Islet of Langerhans (tissue), 1 donor: ENCODE measurements at regions not wholly inside any gene's neighbourhood (a gene's known extent, or its start where the extent isn't known, plus 50 kb on each side); places are given as distances from the start of the nearest gene placed in this dataset.
A peak's percentile ranks its signal among the peaks of the same experiment; 100 is the strongest.

Experiments used
- FAIRE-seq: peaks from one replicate; lab custom pipeline; 2011; peaks lifted over from hg19 to GRCh38; lab: Jason Lieb, UNC

DNA sequence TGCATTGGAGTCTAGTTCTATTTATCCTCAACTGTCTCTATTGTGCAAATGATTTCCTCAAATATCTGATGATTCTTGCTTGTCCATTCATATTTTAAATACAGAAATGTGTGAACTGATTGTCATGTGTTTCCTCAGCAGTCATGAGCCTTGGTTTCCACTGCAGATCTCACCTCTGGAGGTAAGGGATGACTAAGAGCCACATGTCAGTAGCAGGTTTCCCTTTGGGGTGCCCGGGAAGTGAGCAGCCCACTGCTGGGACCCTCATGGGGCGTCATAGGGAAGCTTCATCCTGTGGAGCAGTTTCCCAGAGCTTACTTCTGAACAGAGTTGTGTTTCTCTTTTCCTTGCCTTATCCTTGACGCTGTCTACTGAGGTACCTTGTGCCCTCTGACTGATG, 149.2 kb upstream of the TOPAZ1 start:
- FAIRE-seq, result no peak

DNA sequence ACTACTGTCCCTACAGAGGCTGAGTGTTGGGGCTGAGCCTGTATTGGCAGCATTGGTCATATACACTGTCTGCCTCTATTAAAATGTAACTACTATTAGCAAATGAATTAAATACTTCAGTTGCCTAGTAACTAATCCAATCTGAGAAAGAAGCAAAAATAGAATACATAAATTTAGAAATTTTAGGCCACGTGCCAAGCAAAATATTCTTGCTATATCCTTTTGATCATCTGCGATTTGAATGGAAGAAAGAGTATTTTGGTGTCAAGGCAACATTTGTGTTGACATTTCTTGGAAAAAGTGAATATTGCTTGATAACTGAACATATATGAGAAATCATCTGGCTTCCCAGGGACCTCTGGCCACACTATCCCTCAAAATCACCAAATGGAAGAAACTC, 148.2 kb upstream of the TOPAZ1 start:
- no peak for FAIRE-seq

DNA sequence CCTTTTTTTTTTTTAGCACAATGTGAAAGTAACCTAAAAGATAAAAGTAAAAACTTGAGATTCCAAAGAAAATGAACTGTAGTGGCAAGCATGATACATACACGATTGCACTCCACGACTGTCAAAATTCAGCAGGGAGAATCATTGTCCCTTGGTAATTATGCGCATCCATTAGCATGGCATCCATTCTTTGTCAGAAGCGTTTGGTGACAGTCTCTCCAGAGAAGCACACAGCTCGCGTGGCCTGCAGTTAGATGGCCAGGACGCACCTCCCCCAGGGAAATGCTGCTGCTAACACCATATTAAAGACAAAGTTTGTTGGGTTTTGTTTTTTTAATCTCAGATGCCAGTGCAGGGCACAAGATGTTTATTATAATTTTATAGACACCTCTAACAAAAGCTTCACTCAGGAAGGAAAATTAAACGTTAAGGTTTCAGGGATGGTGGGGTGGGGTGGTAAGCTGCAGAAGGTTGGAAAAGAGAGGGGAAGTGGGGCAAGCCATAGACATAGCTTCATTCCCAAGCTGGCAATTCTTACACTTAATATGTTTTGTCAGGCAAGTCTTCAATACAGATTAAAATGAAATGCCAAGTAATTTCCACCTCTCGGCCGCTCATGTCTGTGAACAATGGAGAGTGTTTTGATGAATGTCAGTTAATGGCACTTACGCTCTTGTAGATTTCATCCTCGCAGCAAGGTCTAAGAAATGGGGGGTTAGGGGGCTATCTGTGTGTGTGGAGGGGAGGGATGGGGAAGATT, 142.8 kb upstream of the TOPAZ1 start:
- no peak for FAIRE-seq

DNA sequence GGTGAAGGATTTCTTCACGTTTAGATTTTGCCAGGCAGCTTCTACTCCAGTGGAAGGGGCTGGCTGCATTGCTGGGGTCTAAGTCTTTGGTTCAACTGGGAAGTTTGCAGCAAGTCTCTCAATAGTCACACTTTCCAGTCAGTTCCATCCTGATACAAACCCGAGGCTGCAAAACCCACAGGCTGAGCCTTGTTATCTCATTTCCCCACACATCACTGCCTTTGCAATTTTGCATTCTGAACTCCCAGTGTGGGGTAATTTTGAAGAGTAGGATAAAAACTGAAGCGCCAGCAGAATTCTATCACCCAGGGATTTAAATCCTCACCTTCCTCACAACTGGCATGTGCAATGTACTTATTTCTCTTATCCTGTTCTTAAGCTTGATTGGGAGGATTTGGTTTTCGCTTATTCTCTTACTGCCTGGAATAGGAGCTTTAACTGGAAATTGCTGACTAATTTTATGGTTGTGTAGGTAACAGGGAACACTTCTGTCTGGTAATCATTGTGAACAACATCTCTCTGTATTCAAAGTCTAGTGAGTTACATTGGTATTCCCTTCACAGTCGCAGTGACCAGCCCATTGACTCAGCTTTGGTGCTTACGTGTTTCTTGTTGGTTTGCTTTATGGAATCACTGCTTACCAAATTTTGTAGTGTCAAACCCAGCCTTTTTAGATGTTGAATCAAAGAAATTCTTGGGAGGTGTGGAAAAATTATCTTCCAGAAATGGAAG, 142.0 kb upstream of the TOPAZ1 start:
- no peak for FAIRE-seq

DNA sequence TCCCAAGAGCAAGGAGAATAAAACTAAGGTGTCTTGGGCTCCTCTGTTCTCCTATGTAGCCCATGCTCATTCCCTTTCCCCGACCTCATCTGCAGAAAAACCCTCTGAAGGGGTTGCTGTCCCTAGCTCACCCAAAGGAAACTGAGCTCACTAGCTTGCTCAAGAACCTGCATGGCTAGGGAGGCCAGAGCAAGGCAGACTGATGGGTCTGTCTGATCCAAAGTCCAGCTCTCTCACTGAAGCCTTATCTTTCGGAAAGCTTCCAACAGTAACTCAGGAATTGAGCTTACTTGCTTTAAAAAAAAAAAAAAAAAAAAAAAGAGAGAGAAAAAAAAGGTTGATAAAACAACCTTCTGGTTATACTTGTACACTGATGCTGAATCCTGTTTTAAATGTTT, 141.4 kb upstream of the TOPAZ1 start:
- FAIRE-seq, result no peak

DNA sequence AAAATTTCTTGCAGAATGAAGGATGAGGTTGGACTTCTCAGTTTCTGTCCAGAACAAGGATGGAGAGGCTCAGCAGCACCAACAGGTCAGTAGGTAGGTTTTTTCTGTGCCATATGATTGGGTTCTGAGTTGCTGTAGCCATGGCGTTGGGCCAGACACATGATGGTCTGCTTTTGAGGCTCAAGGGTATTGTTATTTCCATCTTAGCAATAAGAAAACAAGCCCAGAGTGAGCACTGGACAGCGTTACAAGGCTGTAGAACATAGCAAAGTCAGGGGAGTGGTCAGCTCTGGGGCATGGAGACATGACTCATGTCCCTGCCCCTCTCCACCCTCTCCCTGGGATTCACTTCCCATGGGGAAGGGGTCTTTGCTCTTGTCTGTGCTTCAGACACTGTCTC, 137.6 kb upstream of the TOPAZ1 start:
- no peak for FAIRE-seq

DNA sequence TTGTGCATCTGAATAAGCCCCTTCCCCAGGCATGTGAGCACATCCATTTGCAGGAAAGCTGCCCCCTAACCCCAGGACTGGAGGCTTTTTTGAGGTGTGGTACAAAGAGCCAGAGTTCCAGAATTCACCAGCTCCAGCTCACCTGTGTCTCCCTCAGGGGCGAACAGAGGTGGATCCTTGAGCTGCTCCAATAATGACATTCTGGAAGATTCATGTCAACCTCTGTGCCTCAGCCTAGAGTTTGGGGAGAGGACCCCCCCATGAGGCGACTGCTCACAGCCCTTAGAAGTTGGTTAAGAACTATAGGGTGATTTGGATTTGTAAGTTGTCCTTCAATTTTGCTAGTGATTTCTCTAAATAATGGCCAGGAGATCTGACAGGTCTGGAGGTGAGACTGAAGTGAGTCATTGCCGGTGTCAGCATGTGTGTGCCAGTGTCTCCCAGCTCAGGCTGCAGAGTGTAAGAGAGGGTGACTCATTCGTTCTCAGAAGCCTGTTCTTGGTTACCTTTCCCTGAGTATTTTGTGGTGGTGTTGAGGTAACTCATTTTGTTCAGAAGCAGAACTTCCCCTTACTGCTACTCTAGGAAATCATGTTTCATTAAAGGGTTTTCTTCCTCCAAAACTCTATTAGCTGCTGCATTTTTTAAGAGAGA, 136.9 kb upstream of the TOPAZ1 start:
- FAIRE-seq, result peak; percentile 13

DNA sequence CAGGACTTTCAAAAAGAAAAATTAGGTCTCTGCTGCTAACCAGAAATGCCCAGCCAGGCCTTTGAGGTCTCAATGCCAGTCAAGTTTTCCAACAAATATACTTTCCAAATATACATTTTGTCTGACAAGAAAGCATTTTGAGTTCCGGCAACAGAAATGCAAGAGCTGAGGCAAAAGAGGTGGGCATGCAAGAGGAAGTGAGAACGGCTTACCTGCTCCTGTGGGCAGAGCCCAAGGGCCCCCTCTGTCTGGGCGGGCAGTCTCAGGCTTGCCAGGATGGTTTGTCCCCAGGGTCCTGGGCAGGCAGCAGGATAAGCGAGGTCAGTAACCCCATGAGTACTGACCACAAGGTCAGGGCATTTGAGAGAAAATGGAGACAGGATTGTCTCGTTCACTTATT, 136.1 kb upstream of the TOPAZ1 start:
- no peak for FAIRE-seq

DNA sequence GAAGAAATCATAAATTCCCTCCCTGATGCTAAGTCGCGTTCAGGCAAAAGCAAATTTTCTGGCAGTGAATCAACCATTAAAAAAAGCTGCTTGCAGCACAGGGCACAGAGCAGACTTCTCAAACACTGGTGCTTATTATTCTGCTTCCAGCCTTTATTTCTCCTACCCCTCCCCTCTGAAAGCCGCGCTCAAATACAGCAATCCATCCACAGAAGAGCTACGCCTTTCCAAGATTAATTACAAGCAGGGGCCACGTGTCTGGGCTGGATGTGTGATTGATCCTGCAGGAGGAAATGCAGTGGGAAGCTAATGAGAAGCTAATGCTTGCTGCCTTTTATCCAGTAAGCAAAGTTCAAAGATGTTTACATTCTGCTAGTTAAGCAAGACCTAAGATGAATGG, 134.9 kb upstream of the TOPAZ1 start:
- no peak for FAIRE-seq

DNA sequence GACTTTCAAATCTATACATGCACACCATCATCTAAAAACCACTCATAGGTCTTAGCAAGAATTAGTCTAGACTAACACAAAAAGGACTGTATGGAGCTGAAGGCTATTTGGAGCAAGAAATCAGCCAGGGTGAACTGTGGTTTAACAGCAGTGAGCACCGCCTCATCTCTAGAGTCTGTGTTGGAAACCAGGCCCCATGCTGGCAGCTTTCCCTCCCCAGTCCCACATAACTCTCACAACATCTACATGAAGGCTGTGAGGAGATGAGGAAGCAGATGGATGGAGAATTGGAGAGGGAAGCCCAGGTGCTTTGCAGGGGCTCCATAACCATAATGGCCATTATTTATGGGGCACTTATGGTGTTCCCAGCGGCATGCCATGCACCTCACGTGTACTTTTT, 133.2 kb upstream of the TOPAZ1 start:
- FAIRE-seq, result no peak

DNA sequence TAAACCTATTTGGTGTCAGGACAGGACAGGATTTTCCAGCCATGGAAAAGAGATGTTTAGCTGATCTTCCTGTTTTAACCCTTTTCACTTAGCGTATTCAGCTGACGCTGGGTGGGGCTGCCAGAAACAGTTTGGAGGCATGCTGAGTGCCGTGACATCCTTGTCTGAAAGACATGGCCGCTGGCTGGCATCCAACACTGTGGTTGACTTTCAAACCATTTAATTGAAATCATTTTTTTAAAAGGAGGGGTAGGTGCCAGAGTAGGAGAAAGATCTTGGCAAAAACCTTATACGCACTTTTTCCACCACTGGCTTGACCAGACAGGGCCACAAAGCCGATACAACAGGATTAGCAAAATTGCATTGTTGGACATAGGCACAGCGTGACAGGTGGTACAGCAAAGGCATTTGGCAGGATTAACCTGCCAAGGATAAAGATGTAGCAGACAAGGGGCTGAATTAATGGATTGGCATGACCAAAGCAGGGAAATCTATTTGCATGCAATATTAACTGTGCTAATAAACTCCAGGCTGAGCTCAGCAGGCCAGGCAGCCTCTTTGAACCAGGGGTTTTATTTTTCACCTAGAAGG, 131.8 kb upstream of the TOPAZ1 start:
- no peak for FAIRE-seq

DNA sequence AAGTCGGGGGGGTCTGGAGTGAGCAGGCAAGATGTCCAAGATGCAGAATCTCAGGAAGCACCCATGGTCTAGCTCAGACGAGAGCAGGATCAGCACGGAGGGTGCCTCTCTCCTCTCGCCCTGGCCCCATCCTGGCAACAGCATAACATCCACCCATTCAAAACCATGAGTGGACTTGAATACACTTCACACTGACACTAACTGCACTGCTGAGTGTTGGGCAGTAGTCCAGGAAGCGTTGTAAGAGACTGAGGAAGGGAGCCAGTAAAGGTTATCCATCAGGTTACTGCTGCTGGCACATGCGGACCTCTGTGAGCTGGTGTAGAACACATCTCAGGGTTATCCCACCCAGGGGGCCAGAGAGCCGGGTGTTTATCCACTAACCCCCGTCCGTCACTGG, 131.0 kb upstream of the TOPAZ1 start:
- FAIRE-seq, result no peak

DNA sequence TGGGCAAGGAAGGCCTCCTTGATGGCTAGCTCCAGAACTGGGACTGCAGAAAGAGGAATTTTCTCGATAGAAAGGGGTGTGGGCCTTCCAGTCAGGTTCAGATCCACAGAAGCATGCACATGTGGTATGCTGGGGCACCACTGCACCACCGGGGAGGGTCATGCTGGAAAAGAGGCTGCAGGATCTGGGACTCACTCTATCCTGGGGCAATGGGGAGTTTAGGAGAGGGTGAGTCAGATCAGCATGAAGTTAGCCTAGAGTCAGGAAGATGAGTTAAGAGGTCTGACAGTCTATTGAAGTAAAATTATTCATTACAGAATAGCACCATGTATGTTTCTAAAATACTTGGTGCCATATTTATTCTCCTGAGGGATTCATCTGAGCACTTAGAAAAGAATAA, 130.2 kb upstream of the TOPAZ1 start:
- FAIRE-seq, result no peak

DNA sequence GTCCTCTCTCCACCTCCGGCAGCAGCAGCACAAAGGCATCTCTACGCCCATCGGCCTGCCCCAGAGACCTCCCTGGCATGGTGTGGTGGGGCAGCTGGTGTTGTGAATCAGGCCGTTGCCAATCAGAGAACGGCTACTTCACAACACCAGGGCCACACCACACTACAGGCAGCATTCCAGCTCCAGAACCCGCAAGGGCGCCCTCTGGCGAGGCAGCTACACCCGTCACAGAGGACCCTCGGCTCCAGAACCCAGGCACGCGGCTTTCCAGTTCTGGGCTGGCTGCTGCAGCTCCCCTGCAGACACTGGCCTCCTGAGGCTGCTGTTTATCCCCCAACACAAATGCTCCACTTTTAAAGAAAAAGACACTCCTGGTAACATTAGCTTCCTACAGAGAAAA, 127.5 kb upstream of the TOPAZ1 start:
- no peak for FAIRE-seq

DNA sequence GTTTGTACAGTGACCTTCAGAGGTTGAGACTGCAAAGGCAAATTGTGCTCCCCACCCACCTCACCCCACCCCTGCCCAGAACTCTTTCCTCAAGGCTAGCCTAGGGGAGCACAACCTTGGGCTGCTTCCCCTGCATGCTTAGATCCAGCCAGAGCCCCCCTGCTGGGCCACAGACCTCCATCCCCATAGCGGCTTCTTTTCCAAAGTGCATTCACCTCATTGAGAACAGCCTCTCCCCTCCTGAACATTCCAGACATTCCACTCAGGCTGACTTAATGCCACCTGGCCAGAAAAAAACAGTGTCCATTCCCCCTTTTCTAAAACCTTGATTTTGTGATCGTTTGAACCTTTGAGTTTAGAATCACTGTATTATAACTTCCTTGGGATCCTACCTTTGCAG, 124.4 kb upstream of the TOPAZ1 start:
- no peak for FAIRE-seq

DNA sequence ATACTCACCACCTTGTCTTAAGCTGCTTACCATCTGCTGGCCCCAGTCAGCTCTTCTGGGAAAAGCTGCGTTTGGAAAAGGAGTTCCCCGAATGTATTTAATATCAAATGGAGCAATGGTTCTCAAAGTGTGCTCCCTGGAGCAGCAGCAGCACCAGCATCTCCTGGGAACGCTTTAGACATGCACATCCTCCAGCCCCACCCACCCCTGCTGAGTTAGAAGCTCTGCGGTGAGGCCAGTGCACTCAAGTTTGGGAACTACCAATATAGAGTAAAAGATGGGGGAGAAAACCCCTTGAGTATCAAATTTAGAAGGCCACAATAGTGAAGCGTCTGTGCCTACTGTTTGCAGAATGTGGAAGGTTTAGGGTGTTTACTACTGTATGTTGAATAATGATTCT, 124.0 kb upstream of the TOPAZ1 start:
- no peak for FAIRE-seq

DNA sequence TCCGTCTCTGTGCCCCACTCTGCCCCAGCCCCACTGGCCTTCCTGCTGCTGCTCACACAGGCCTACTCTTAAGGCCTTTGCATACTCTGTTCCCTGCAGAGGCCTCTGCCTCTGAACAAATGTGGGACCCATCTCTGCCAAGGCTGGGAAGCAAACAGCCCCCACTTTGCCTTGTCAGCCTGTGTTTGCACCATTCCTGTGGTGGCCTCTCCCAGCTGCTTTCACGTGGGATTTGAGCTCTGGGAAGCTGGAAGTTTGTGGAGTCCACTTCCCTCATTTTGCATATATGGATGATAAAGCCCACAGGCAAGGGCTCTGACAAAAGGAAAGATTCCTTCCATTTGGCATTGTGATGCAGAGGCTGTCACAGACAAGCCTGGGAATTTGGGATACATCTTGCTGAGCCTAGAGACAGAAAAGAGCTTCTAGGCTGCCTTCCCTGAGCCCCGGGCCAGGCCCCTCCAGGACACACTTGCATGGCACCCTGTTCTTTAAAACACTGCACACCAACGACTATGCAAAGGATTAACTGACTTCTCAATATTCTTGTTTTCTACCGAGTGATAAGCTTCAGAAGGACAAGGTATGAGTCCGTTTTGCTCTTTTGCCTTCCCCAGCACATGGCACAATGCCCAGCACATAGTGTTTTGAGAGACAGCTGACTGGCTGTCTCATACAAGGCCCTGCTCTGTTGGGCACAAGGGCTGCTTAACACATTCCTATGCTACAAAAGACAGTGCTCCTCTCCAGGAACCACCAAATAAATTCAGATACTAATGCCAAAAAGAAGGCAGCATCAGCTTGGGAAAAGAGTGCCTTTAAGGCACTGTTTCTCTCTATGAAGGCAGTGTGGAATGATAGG, 120.7 kb upstream of the TOPAZ1 start:
- FAIRE-seq, result no peak

DNA sequence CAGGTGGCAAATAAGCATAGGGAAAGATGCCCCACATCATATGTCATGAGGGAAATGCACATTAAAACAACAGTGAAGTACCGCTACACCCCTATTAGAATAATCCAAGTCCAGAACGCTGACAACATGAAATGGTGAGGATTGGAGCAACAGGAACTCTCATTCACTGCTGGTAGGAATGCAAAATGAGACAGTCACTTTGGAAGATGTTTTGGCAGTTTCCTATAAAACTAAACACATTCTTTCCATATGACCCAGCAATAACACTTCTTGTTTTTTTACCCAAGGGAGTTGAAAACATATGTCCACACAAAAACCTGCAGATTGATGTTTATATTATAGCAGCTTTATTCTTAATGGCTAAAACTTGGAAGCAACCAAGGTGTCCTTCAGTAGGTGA, 116.4 kb upstream of the TOPAZ1 start:
- FAIRE-seq, result no peak

DNA sequence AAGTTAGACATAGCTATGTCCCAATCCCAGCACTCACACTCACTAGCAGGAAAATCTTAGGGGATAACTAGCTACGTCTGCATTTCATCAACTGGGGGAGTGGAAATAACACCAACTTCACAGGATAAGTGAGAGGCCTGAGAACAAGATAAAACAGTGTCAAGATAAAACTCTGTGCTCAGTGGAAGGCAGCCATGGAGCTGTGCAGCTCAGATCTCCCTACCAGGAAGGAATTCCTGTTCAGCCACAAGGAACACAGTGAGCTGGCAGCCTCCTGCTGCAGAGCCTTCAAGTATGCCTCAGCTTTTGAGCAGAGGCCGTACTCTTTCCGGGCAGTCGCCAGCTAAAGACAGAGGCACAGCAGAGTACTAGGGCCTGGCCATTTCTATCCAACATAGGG, 115.8 kb upstream of the TOPAZ1 start:
- FAIRE-seq, result no peak

DNA sequence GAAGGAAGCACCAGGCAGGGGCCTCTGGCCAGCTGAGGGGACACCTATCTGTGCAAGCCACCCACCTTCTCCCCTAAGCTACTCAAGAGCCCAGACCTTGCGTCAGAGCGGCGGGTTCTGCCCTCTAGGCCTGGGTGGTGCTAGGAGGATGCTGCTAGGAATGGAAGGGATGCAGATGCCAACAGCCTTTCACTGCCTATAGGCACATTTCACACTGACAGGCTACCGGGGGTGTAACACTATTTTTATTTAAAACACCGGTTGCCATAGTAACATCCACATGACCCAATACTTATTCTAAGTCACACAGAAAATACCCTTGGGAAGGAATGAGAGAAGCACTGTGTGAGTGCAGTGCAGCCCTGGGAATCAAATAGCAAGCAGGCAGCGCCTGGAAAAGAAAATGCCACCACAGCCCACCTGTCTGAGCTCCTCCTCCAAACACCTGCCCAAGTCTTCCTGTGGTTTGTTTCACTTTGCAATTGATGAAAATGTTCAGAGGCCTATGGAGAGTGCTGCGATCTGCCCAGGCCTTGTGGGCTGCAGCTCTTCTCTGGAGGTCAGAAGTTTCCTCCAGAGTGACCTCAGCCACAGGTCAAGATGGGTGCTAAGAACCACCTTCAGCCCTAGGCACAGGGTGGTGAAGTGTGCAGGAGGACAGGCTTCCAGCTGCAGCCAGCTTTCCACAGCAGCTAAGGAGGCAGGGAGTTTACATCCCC, 113.5 kb upstream of the TOPAZ1 start:
- no peak for FAIRE-seq

DNA sequence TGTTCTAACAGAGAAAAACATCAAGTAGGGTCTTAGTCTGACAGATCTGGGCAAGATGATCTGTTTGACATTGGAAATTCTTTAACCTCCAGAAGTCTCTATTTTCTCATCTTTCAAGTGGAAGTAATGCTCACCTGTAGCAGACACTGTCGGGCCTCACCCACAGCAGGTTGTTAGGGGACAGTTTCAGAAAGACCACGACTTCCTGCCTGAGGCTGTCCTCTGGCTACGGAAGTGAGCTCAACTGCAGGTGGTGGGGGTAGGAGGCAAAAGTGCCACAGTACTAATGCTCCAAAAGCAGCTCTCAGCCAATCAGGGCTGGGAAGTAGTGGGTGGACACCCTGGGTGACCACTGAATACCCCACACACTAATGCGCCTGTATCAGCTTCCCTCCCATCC, 111.4 kb upstream of the TOPAZ1 start:
- no peak for FAIRE-seq

DNA sequence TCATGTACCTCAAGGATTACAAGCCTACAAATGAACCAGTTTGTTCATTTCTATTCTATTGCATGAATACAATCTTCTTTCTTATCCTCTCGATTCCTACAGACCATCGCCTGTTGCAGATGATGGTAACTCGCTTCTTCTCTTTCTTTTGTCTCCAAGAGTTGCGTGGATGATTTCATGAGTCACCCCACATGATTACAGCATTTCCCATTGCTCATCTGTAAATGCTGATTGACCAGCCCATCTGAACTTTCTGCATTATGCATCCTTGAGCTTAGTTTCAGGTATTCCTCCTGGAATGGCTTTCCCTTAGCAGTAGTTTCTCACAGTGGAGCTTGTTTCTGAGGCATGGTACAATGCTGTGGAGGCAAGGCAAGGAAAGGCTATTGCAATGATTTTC, 109.6 kb upstream of the TOPAZ1 start:
- no peak for FAIRE-seq
